Vagina (tissue), 2 donors: ENCODE measurements at regions not wholly inside any gene's neighbourhood (a gene's known extent, or its start where the extent isn't known, plus 50 kb on each side); places are given as distances from the start of the nearest gene placed in this dataset.

ENCODE experiments used
- POLR2AphosphoS5 ChIP-seq, 2 donors: sonication (generic); formaldehyde crosslinking; IDR thresholded peaks; one replicate each; pipeline ENCODE4 v1.9.0; 2017; ENCODE audit warnings: antibody characterized with exemption in 2 of 2, mild to moderate bottlenecking in 2 of 2, low read depth in 1 of 2; ENCODE audit not compliant: insufficient read depth in 1 of 2
- TF ChIP-seq, protein P1 (sequence below), 3 experiments: fragments of 450-650 bp in 2 of 3; fragments of 200-600 bp in 1 of 3; sonication (generic) in 1 of 3; IDR thresholded peaks; one replicate each; pipeline ENCODE4 v1.5.1; 2017 to 2019; ENCODE audit warnings: antibody characterized with exemption in 3 of 3, mild to moderate bottlenecking in 2 of 3, moderate library complexity in 2 of 3

DNA sequence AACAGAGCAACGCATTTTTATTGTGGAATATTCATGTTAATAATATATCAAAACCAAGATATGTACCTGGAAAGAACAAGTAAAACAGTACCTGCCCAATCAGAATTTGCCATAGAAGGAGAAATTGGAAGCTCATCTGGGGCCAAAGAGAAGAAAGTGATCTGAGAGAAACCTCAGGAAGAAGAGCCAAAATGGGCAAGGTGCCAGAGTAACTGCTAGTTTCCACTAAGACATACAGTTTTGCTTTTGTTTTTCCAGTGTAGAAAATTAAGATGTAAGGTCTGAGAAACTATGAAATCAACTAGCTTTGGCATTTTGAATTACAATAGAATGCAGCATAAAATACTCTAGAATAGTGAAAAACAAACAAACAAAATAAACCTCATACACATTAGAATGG is 2201.2 kb downstream of the ARAP2 start:
- TF ChIP-seq, protein P1, sequence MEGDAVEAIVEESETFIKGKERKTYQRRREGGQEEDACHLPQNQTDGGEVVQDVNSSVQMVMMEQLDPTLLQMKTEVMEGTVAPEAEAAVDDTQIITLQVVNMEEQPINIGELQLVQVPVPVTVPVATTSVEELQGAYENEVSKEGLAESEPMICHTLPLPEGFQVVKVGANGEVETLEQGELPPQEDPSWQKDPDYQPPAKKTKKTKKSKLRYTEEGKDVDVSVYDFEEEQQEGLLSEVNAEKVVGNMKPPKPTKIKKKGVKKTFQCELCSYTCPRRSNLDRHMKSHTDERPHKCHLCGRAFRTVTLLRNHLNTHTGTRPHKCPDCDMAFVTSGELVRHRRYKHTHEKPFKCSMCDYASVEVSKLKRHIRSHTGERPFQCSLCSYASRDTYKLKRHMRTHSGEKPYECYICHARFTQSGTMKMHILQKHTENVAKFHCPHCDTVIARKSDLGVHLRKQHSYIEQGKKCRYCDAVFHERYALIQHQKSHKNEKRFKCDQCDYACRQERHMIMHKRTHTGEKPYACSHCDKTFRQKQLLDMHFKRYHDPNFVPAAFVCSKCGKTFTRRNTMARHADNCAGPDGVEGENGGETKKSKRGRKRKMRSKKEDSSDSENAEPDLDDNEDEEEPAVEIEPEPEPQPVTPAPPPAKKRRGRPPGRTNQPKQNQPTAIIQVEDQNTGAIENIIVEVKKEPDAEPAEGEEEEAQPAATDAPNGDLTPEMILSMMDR (IDR thresholded peaks at IDR 0.05), result no peak
- no peak for TF ChIP-seq POLR2AphosphoS5 (IDR thresholded peaks at IDR 0.05; ENCODE audit: insufficient read depth in 1 of 2, low read depth in 1 of 2)
